ENCODE measurements at regions not wholly inside any gene's neighbourhood (a gene's known extent, or its start where the extent isn't known, plus 50 kb on each side); places are given as distances from the start of the nearest gene placed in this dataset.

GRCh38 chr11:35868491-35868890 is 75.4 kb upstream of the LDLRAD3 start:
- Histone ChIP-seq H3K9me3 (ENCODE audit: control insufficient read depth, insufficient read depth, low read length) (no peaks in the 10 kb centered on the region), H3K27me3 (ENCODE audit: control insufficient read depth, insufficient read depth, low read length) (peaks cover 12% of the 10 kb centered on the region), H3K4me3 (ENCODE audit: low read depth, low read length) (no peak overlapping the region), H3K27ac (ENCODE audit: low read depth, low read length) (no peak overlapping the region)
- DNase-seq (ENCODE audit: low read depth, low spot score): no peak
- TF ChIP-seq, protein P1, sequence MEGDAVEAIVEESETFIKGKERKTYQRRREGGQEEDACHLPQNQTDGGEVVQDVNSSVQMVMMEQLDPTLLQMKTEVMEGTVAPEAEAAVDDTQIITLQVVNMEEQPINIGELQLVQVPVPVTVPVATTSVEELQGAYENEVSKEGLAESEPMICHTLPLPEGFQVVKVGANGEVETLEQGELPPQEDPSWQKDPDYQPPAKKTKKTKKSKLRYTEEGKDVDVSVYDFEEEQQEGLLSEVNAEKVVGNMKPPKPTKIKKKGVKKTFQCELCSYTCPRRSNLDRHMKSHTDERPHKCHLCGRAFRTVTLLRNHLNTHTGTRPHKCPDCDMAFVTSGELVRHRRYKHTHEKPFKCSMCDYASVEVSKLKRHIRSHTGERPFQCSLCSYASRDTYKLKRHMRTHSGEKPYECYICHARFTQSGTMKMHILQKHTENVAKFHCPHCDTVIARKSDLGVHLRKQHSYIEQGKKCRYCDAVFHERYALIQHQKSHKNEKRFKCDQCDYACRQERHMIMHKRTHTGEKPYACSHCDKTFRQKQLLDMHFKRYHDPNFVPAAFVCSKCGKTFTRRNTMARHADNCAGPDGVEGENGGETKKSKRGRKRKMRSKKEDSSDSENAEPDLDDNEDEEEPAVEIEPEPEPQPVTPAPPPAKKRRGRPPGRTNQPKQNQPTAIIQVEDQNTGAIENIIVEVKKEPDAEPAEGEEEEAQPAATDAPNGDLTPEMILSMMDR (IDR thresholded peaks at IDR 0.05; ENCODE audit: low read depth, low read length): no peak
- POLR2A ChIA-PET: no interaction called here
- CTCF ChIA-PET: interaction anchor here (1.3 kb wide), 1 partner anchor 46 kb away, joined by 4 read pairs; no protein-coding TSS in a partner anchor

GRCh38 chr11:35873721-35874120 is 70.1 kb upstream of the LDLRAD3 start:
- ChIA-PET POLR2A (interaction anchor here (0.7 kb wide), 1 partner anchor 313 kb away, joined by 6 read pairs; no protein-coding TSS in a partner anchor), CTCF (interaction anchor here (4.1 kb wide), 1 partner anchor 51 kb away, joined by 18 read pairs; no protein-coding TSS in a partner anchor)
- H3K9me3 ChIP-seq (ENCODE audit: control insufficient read depth, insufficient read depth, low read length): no peaks in the 10 kb centered on the region
- H3K27ac ChIP-seq (ENCODE audit: low read depth, low read length): no peak overlapping the region
- peaks cover 20% of the 10 kb centered on the region for H3K27me3 ChIP-seq (ENCODE audit: control insufficient read depth, insufficient read depth, low read length)
- TF ChIP-seq, protein P1 (IDR thresholded peaks at IDR 0.05; ENCODE audit: low read depth, low read length): no peak
- DNase-seq (ENCODE audit: low read depth, low spot score): no peak
- H3K4me3 ChIP-seq (ENCODE audit: low read depth, low read length): no peak overlapping the region

DNA sequence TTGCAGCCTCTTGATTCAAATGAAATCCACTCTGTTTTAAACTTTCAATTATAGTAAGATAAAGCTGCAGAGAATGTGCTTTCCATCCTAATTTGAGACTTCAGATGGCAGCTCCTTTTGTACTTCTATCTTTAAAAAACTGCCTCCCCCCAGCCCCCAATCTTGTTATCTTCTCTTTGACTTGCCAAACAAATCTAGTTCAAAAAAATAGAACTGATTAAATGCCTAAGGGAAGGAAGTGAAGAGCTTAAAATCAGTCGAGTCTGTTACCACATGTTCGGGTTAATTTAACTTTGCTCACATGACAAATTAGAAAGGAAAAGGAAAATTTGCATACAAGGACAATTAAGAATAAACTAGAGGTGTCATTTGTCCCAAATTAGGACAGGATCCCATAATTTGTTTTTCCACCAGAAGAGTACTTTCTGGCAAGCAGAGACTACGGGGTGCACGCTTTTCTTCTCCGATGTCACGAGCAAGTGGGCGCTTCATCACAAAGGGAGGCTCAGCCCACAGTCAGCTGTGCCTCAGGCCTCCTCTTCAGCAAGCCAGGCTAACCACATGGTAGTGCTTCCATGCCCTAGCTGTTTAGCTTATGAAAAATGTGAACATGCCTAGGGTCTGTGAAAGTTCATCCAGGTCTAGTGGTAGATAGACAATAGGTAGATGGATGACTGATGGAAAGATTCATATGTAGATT is 69.0 kb upstream of the LDLRAD3 start:
- TF ChIP-seq, protein P1 (IDR thresholded peaks at IDR 0.05; ENCODE audit: low read depth, low read length): no peak
- Histone ChIP-seq H3K27ac (ENCODE audit: low read depth, low read length) (no peak overlapping the region), H3K9me3 (ENCODE audit: control insufficient read depth, insufficient read depth, low read length) (no peaks in the 10 kb centered on the region), H3K27me3 (ENCODE audit: control insufficient read depth, insufficient read depth, low read length) (peaks cover 25% of the 10 kb centered on the region), H3K4me3 (ENCODE audit: low read depth, low read length) (no peak overlapping the region)
- CTCF ChIA-PET: interaction anchor here (0.6 to 4.1 kb wide), 2 partner anchors 53 to 275 kb away, joined by 3 to 18 read pairs; no protein-coding TSS in a partner anchor
- POLR2A ChIA-PET: no interaction called here
- DNase-seq (ENCODE audit: low read depth, low spot score): no peak

- POLR2A ChIA-PET: no interaction called here
- Histone ChIP-seq H3K27me3 (ENCODE audit: control insufficient read depth, insufficient read depth, low read length) (peaks cover 25% of the 10 kb centered on the region), H3K4me3 (ENCODE audit: low read depth, low read length) (no peak overlapping the region), H3K27ac (ENCODE audit: low read depth, low read length) (no peak overlapping the region), H3K9me3 (ENCODE audit: control insufficient read depth, insufficient read depth, low read length) (no peaks in the 10 kb centered on the region)
- TF ChIP-seq, protein P1 (IDR thresholded peaks at IDR 0.05; ENCODE audit: low read depth, low read length): no peak
- DNase-seq (ENCODE audit: low read depth, low spot score): no peak
- CTCF ChIA-PET: interaction anchor here (0.6 to 4.1 kb wide), 2 partner anchors 53 to 274 kb away, joined by 3 to 18 read pairs; no protein-coding TSS in a partner anchor
Measured at GRCh38 chr11:35875466-35875865, 68.4 kb upstream of the LDLRAD3 start.

DNA sequence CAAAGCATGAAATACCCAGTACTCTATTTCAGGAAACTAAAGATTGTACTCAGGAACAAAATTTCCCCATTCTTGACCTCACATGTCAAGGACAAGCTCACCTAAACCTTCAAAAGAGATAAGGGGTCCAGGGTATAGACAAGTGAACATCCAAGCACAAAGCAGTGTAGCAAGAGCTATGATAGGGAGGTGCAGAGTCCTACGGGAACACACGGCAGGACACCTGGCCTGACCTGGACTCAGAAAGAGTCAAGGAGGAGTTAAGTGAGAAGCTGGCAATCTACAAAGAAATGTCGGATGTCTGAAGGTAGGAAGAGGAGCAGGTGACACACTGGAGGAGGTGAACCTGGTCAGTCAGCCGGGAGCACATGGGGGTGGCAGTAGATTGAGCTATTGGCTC is 67.1 kb upstream of the LDLRAD3 start:
- Histone ChIP-seq H3K27ac (ENCODE audit: low read depth, low read length) (no peak overlapping the region), H3K9me3 (ENCODE audit: control insufficient read depth, insufficient read depth, low read length) (no peaks in the 10 kb centered on the region), H3K4me3 (ENCODE audit: low read depth, low read length) (no peak overlapping the region), H3K27me3 (ENCODE audit: control insufficient read depth, insufficient read depth, low read length) (peaks cover 29% of the 10 kb centered on the region)
- CTCF ChIA-PET: interaction anchor here (4.1 kb wide), 1 partner anchor 55 kb away, joined by 18 read pairs; no protein-coding TSS in a partner anchor
- TF ChIP-seq, protein P1 (IDR thresholded peaks at IDR 0.05; ENCODE audit: low read depth, low read length): no peak
- no peak for DNase-seq (ENCODE audit: low read depth, low spot score)
- POLR2A ChIA-PET: no interaction called here

Measured in AG04450 (cell line).